ENCODE measurements at regions not wholly inside any gene's neighbourhood (a gene's known extent, or its start where the extent isn't known, plus 50 kb on each side); places are given as distances from the start of the nearest gene placed in this dataset.

- Mint-ChIP-seq H3K9me3 (ENCODE audit: insufficient read depth) (peaks cover 4% of the 10 kb centered on the region), H3K4me3 (no peak overlapping the region), H3K4me1 (no peaks in the 10 kb centered on the region), H3K27me3 (no peaks in the 10 kb centered on the region), H3K27ac (no peak overlapping the region)
- Histone ChIP-seq H3K36me3 (replicated peaks in 1 of 2; ENCODE audit: control extremely low read depth in 1 of 2, control insufficient read depth in 1 of 2, extremely low read depth in 1 of 2, insufficient read depth in 2 of 2, low read length in 1 of 2) (no peaks in the 10 kb centered on the region), H3K79me2 (ENCODE audit: control insufficient read depth, insufficient read depth, low read length) (no peaks in the 10 kb centered on the region), H4K20me1 (ENCODE audit: control insufficient read depth, insufficient read depth, low read length, poor library complexity, severe bottlenecking) (no peaks in the 10 kb centered on the region), H3K4me1 (ENCODE audit: control insufficient read depth in 2 of 2, insufficient read depth in 2 of 2, low read length in 2 of 2) (no peaks in the 10 kb centered on the region), H3K9ac (ENCODE audit: low read length) (no peak overlapping the region), H3K4me3 (ENCODE audit: control extremely low read depth in 1 of 5, extremely low read depth in 1 of 5, insufficient read depth in 1 of 5, low read depth in 2 of 5, low read length in 4 of 5) (no peak overlapping the region), H2AFZ (ENCODE audit: insufficient read depth, low read depth, low read length, poor library complexity, severe bottlenecking) (no peak overlapping the region), H3K4me2 (replicated peaks; ENCODE audit: low read depth, low read length, poor library complexity, severe bottlenecking) (no peak overlapping the region), H3K9me3 (ENCODE audit: control extremely low read depth in 1 of 3, control insufficient read depth in 2 of 3, insufficient read depth in 1 of 3, low read length in 2 of 3) (peaks cover 0 to 5% (median 2%) of the 10 kb centered on the region in 3 donors), H3K27ac (ENCODE audit: low read length in 2 of 2) (no peak overlapping the region), H3K27me3 (replicated peaks in 1 of 4; ENCODE audit: control extremely low read depth in 1 of 4, control insufficient read depth in 3 of 4, insufficient read depth in 4 of 4, low read length in 3 of 4) (no peaks in the 10 kb centered on the region)
- ChIA-PET CTCF (no interaction called here), POLR2A (no interaction called here)
- intact Hi-C loops (cut with micrococcal nuclease), result no loop called here
- DNase-seq, result no peak
- no peak for ATAC-seq (ENCODE audit: low read depth)
- TF ChIP-seq CTCF (IDR thresholded peaks at IDR 0.05) (no peak), EZH2 (IDR thresholded peaks at IDR 0.05; ENCODE audit: borderline replicate concordance, insufficient read depth, low read depth, low read length, poor library complexity, severe bottlenecking) (no peak)
These were observed 1730.6 kb downstream of the EFNA5 start for GRCh38 chr5:105940181-105940580.

- DNase-seq (no peak), ATAC-seq (ENCODE audit: low read depth) (no peak)
- Mint-ChIP-seq H3K4me3 (no peak overlapping the region), H3K27me3 (no peaks in the 10 kb centered on the region), H3K4me1 (no peaks in the 10 kb centered on the region), H3K9me3 (ENCODE audit: insufficient read depth) (peaks cover 4% of the 10 kb centered on the region), H3K27ac (no peak overlapping the region)
- no peak for TF ChIP-seq EZH2 (IDR thresholded peaks at IDR 0.05; ENCODE audit: borderline replicate concordance, insufficient read depth, low read depth, low read length, poor library complexity, severe bottlenecking)
- H3K9ac ChIP-seq (ENCODE audit: low read length), result no peak overlapping the region
- CTCF ChIA-PET, result no interaction called here
- H4K20me1 ChIP-seq (ENCODE audit: control insufficient read depth, insufficient read depth, low read length, poor library complexity, severe bottlenecking), result no peaks in the 10 kb centered on the region
- POLR2A ChIA-PET, result no interaction called here
- H3K4me2 ChIP-seq (replicated peaks; ENCODE audit: low read depth, low read length, poor library complexity, severe bottlenecking), result no peak overlapping the region
- no peaks in the 10 kb centered on the region for H3K27me3 ChIP-seq (replicated peaks in 1 of 4; ENCODE audit: control extremely low read depth in 1 of 4, control insufficient read depth in 3 of 4, insufficient read depth in 4 of 4, low read length in 3 of 4)
- H3K4me3 ChIP-seq (ENCODE audit: control extremely low read depth in 1 of 5, extremely low read depth in 1 of 5, insufficient read depth in 1 of 5, low read depth in 2 of 5, low read length in 4 of 5), result no peak overlapping the region
- H3K27ac ChIP-seq (ENCODE audit: low read length in 2 of 2), result no peak overlapping the region
- H3K79me2 ChIP-seq (ENCODE audit: control insufficient read depth, insufficient read depth, low read length), result no peaks in the 10 kb centered on the region
- H3K9me3 ChIP-seq (ENCODE audit: control extremely low read depth in 1 of 3, control insufficient read depth in 2 of 3, insufficient read depth in 1 of 3, low read length in 2 of 3), result peaks cover 0 to 2% (median 0%) of the 10 kb centered on the region in 3 donors
- H2AFZ ChIP-seq (ENCODE audit: insufficient read depth, low read depth, low read length, poor library complexity, severe bottlenecking), result no peak overlapping the region
- no peaks in the 10 kb centered on the region for H3K36me3 ChIP-seq (replicated peaks in 1 of 2; ENCODE audit: control extremely low read depth in 1 of 2, control insufficient read depth in 1 of 2, extremely low read depth in 1 of 2, insufficient read depth in 2 of 2, low read length in 1 of 2)
- intact Hi-C loops (cut with micrococcal nuclease), result no loop called here
- H3K4me1 ChIP-seq (ENCODE audit: control insufficient read depth in 2 of 2, insufficient read depth in 2 of 2, low read length in 2 of 2), result no peaks in the 10 kb centered on the region
These were observed 1736.6 kb downstream of the EFNA5 start for GRCh38 chr5:105934171-105934570.
